ENCODE measurements at regions not wholly inside any gene's neighbourhood (a gene's known extent, or its start where the extent isn't known, plus 50 kb on each side); places are given as distances from the start of the nearest gene placed in this dataset.

DNA sequence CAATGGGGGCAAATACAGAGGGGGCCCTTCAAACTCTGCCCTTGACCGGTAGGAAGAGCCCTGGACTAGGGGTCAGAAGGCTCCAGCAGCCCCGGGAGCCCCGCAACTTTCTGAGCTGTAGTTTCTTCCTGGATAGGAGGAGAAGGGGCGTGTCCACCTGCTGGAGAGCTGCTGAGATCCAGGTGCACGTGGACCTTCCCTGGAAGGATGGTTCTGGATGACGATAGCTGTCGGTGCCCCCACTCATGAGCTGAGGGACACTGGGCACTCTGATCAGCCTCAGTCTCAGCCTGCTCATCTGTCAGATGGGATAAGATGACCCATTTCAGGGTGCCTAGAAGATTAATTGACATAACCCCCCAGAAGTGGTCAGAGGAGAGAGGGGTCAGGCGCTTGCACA is 125.2 kb upstream of the HDAC4 start:
- no peak for DNase-seq
- Histone ChIP-seq H3K27me3 (no peaks in the 10 kb centered on the region), H3K36me3 (no peaks in the 10 kb centered on the region), H3K9me3 (no peaks in the 10 kb centered on the region; the same call in 1 of the 2 replicates), H3K4me3 (ENCODE audit: low read depth, low read length) (no peak overlapping the region), H3K4me1 (no peaks in the 10 kb centered on the region)
- TF ChIP-seq, protein P1, sequence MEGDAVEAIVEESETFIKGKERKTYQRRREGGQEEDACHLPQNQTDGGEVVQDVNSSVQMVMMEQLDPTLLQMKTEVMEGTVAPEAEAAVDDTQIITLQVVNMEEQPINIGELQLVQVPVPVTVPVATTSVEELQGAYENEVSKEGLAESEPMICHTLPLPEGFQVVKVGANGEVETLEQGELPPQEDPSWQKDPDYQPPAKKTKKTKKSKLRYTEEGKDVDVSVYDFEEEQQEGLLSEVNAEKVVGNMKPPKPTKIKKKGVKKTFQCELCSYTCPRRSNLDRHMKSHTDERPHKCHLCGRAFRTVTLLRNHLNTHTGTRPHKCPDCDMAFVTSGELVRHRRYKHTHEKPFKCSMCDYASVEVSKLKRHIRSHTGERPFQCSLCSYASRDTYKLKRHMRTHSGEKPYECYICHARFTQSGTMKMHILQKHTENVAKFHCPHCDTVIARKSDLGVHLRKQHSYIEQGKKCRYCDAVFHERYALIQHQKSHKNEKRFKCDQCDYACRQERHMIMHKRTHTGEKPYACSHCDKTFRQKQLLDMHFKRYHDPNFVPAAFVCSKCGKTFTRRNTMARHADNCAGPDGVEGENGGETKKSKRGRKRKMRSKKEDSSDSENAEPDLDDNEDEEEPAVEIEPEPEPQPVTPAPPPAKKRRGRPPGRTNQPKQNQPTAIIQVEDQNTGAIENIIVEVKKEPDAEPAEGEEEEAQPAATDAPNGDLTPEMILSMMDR (IDR thresholded peaks at IDR 0.05; ENCODE audit: low read depth, low read length) = no peak

DNA sequence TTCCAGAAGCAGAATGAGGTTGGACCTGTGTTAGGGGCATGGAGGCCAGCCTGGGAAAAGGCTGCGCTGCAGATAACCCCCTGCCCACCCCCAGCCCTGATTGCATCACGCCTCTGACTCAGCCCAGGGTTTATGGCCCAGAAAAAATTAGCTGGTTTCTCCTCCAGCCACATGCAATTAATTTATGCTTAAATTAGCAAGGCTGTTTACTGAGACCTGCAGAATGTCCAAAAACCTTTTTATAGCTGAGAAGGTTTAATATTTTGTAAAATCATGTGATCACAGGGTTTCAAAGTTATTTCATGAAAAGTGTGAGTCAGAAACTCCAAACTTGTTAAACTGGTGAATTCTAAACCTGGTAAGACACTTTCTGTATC is 123.1 kb upstream of the HDAC4 start:
- TF ChIP-seq, protein P1 (IDR thresholded peaks at IDR 0.05; ENCODE audit: low read depth, low read length) = no peak
- Histone ChIP-seq H3K27me3 (no peaks in the 10 kb centered on the region), H3K36me3 (no peaks in the 10 kb centered on the region), H3K4me3 (ENCODE audit: low read depth, low read length) (no peak overlapping the region), H3K9me3 (no peaks in the 10 kb centered on the region; the same call in 1 of the 2 replicates), H3K4me1 (no peaks in the 10 kb centered on the region)
- no peak for DNase-seq

DNA sequence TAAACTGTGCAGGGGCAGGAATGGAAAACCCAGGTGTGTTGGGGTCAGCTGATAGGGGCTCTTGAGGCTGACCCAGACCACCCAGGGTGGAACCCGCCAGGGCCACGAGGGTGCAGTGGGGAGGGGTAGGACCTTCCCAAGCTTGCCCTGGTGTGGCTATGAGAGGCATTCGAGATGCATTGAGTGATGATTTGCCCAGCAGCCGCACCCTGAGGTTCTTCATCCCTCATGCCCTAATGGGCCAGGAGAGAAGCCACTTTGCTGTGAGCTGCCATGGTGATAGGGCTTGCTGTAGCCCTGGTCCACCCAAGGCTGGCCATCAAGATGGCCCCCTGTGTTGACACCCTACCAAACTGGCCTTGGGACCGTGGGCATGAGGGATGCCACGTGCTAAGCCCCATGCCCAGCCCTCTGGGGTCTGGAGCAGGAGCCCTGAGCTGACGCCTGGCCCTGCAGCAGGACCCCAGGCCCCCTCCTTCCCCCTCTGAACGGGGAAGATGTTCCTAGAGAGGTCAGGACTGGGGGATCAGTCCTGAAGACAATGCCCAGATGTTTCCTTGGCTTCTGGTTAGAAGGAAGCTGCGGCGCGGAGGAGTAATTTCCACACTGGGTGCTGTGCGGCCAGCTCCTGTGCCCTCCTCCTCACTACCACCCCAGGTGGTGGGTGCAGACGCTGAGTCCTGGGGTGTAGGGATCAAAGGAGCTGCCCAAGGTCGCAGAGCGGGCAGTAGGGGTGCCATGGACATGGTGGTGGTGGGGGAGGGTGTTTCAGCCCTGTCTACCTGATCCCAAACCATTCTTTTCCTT is 122.5 kb upstream of the HDAC4 start:
- Histone ChIP-seq H3K36me3 (no peaks in the 10 kb centered on the region), H3K9me3 (no peaks in the 10 kb centered on the region; the same call in 1 of the 2 replicates), H3K4me3 (ENCODE audit: low read depth, low read length) (no peak overlapping the region), H3K4me1 (no peaks in the 10 kb centered on the region), H3K27me3 (no peaks in the 10 kb centered on the region)
- TF ChIP-seq, protein P1 (IDR thresholded peaks at IDR 0.05; ENCODE audit: low read depth, low read length) = no peak
- DNase-seq = no peak

DNA sequence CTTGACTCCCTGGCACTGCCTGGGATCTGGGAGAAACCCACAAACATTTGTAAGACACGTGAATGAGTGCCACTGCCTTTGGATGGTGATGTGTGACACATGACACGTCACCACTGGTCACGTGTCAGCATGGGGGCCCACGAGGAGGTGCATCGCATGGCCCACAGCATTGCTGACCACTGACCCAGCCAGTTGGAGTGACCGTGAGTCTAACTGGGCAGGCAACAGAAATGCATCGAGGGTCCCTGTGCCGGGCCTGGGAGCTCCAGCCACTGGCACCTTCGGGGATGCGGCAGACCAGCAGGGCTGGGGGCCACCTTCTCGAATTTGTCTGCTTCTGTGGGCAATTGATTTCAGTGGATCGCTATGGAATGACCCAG is 121.9 kb upstream of the HDAC4 start:
- H3K4me3 ChIP-seq (ENCODE audit: low read depth, low read length) = no peak overlapping the region
- no peaks in the 10 kb centered on the region for H3K4me1 ChIP-seq
- no peaks in the 10 kb centered on the region; the same call in 1 of the 2 replicates for H3K9me3 ChIP-seq
- TF ChIP-seq, protein P1 (IDR thresholded peaks at IDR 0.05; ENCODE audit: low read depth, low read length) = no peak
- H3K36me3 ChIP-seq = no peaks in the 10 kb centered on the region
- H3K27me3 ChIP-seq = no peaks in the 10 kb centered on the region
- DNase-seq = no peak

DNA sequence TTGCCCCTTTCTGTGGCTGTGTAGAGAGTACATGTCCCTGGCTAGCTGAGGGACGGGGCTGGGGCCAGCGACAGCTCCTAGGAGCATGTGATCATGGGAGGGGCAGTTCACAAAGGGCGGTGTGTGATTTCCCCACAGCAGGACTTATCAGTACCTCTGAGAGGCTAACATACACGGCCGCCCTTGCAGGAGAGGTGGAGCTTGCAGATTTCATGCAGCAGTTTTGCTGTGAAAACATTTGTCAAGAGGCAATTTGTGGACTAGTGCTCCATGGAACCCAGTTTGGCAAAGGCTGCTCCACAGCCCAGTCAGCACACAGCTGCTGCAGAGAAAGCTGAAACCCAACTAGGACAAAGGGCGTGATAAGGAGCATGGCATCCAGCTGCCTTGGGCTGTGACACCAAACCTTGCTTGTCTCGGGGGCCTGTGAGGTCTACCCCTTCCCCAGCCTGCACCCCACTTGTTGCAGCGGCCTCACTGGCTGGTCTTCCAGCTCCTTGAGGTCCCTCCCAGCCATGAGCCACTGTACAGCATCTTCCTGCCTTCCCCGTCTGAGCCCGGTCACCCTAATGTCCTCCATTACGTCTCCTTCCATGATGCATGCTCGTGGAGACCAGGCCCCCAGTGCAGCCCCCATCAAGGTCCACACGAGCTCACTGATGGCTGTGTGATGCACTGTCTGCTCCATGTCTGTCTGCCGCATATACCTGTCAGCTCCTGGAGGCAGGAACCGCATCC is 121.4 kb upstream of the HDAC4 start:
- H3K9me3 ChIP-seq = no peaks in the 10 kb centered on the region; the same call in 1 of the 2 replicates
- TF ChIP-seq, protein P1 (IDR thresholded peaks at IDR 0.05; ENCODE audit: low read depth, low read length) = no peak
- DNase-seq = no peak
- H3K4me3 ChIP-seq (ENCODE audit: low read depth, low read length) = no peak overlapping the region
- no peaks in the 10 kb centered on the region for H3K4me1 ChIP-seq
- no peaks in the 10 kb centered on the region for H3K27me3 ChIP-seq
- H3K36me3 ChIP-seq = no peaks in the 10 kb centered on the region

DNA sequence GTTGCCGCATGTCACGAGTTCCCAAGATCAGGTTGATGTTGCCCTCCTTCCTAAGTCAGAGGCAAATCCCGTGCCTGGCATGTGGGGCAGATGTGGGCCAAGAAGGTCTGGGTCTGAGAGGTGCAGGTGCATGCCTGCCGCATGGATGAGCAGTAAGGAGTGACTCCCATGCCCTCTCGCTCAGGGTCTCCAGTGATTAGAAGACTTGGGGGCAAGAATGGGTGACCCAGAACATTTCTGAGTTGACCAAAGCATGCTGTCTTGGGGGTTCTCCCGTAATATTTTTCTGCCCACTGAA is 120.6 kb upstream of the HDAC4 start:
- no peak for DNase-seq
- Histone ChIP-seq H3K4me1 (no peaks in the 10 kb centered on the region), H3K36me3 (no peaks in the 10 kb centered on the region), H3K27me3 (no peaks in the 10 kb centered on the region), H3K9me3 (no peaks in the 10 kb centered on the region; the same call in 1 of the 2 replicates), H3K4me3 (ENCODE audit: low read depth, low read length) (no peak overlapping the region)
- TF ChIP-seq, protein P1 (IDR thresholded peaks at IDR 0.05; ENCODE audit: low read depth, low read length) = no peak
